B cell (primary cell): ENCODE measurements at regions not wholly inside any gene's neighbourhood (a gene's known extent, or its start where the extent isn't known, plus 50 kb on each side); places are given as distances from the start of the nearest gene placed in this dataset.

Source experiments
- ATAC-seq: fragments of 200-7000 bp; cut with Tn5 transposase; one replicate; pipeline ENCODE4 v1.10.0; 2021; ENCODE audit warnings: low read depth, mild to moderate bottlenecking, moderate number of reproducible peaks, moderate library complexity
- CTCF ChIA-PET: fragments of 350-600 bp; sonication (Branson Sonifier 250); formaldehyde crosslinking; loops from one replicate; lab custom pipeline; 2021; ENCODE audit warnings: antibody characterized with exemption, inconsistent platforms; lab: Charles Lee
- POLR2A ChIA-PET: fragments of 350-600 bp; sonication (Branson Sonifier 250); formaldehyde crosslinking; loops from one replicate; lab custom pipeline; 2021; ENCODE audit warnings: antibody characterized with exemption; lab: Charles Lee
- DNase-seq: peaks from one replicate; pipeline ENCODE4 v3.0.0; 2013
- H2AFZ ChIP-seq: 2 replicates; pipeline ENCODE4 v1.6.1; 2012; ENCODE audit warnings: mild to moderate bottlenecking, low read depth, low read length; ENCODE audit not compliant: insufficient read depth, poor library complexity, severe bottlenecking
- H3K27ac ChIP-seq, 2 donors: 1 replicate in 1 of 2; 2 replicates in 1 of 2; pipeline ENCODE4 v1.5.1; 2012 to 2013; ENCODE audit warnings: low read length in 2 of 2, mild to moderate bottlenecking in 2 of 2, moderate library complexity in 1 of 2
- H3K27me3 ChIP-seq, 4 experiments: fragments of 200-600 bp in 1 of 4; sonication (generic) in 1 of 4; replicated peaks in 1 of 4; 1 replicate in 2 of 4; 2 replicates in 2 of 4; pipeline versions ENCODE4 v1.6.1 to v1.7.0; 2013 to 2016; ENCODE audit warnings: low read length in 3 of 4, mild to moderate bottlenecking in 2 of 4, mixed read lengths in 1 of 4, moderate library complexity in 1 of 4; ENCODE audit not compliant: insufficient read depth in 4 of 4, control insufficient read depth in 3 of 4; ENCODE audit errors: control extremely low read depth in 1 of 4
- H3K36me3 ChIP-seq, 2 experiments: replicated peaks in 1 of 2; 1 replicate in 1 of 2; 2 replicates in 1 of 2; pipeline versions ENCODE4 v1.6.1 to v1.7.1; 2013; ENCODE audit warnings: low read length in 1 of 2; ENCODE audit not compliant: insufficient read depth in 2 of 2, control insufficient read depth in 1 of 2; ENCODE audit errors: control extremely low read depth in 1 of 2, extremely low read depth in 1 of 2
- H3K4me1 ChIP-seq, 2 donors: fragments of 200-600 bp in 1 of 2; sonication (generic) in 1 of 2; 1 replicate in 1 of 2; 2 replicates in 1 of 2; pipeline versions ENCODE4 v1.5.1 to v1.6.1; 2013 to 2017; ENCODE audit warnings: low read length in 2 of 2; ENCODE audit not compliant: control insufficient read depth in 2 of 2, insufficient read depth in 2 of 2
- H3K4me2 ChIP-seq: replicated peaks from 2 replicates; pipeline ENCODE3; 2012; ENCODE audit warnings: mild to moderate bottlenecking, low read depth, low read length; ENCODE audit not compliant: poor library complexity, severe bottlenecking
- H3K4me3 ChIP-seq, 5 experiments: fragments of 200-600 bp in 1 of 5; sonication (generic) in 1 of 5; 1 replicate in 3 of 5; 2 replicates in 2 of 5; pipeline versions ENCODE4 v1.5.1 to v1.7.0; 2011 to 2016; ENCODE audit warnings: low read length in 4 of 5, mild to moderate bottlenecking in 4 of 5, low read depth in 2 of 5, control low read depth in 1 of 5, moderate library complexity in 1 of 5; ENCODE audit not compliant: insufficient read depth in 1 of 5; ENCODE audit errors: control extremely low read depth in 1 of 5, extremely low read depth in 1 of 5
- H3K79me2 ChIP-seq: fragments of 200-600 bp; sonication (generic); one replicate; pipeline ENCODE4 v1.6.0; 2016; ENCODE audit warnings: low read length; ENCODE audit not compliant: control insufficient read depth, insufficient read depth
- H3K9ac ChIP-seq: fragments of 200-600 bp; sonication (generic); 2 replicates; pipeline ENCODE4 v1.6.1; 2017; ENCODE audit warnings: mild to moderate bottlenecking, low read length, moderate library complexity
- H3K9me3 ChIP-seq, 3 donors: one replicate each; pipeline versions ENCODE4 v1.6.1 to v1.7.1; 2013; ENCODE audit warnings: low read length in 2 of 3; ENCODE audit not compliant: control insufficient read depth in 2 of 3, insufficient read depth in 1 of 3; ENCODE audit errors: control extremely low read depth in 1 of 3
- H4K20me1 ChIP-seq: 2 replicates; pipeline ENCODE4 v1.6.0; 2012; ENCODE audit warnings: mild to moderate bottlenecking, low read length; ENCODE audit not compliant: insufficient read depth, control insufficient read depth, poor library complexity, severe bottlenecking
- H3K27ac Mint-ChIP-seq: one replicate; pipeline ENCODE4 v1.8.0; 2021; ENCODE audit warnings: mixed read lengths
- H3K27me3 Mint-ChIP-seq: one replicate; pipeline ENCODE4 v1.8.0; 2021; ENCODE audit warnings: mixed read lengths
- H3K4me1 Mint-ChIP-seq: one replicate; pipeline ENCODE4 v1.8.0; 2021; ENCODE audit warnings: mixed read lengths
- H3K4me3 Mint-ChIP-seq: one replicate; pipeline ENCODE4 v1.8.0; 2021; ENCODE audit warnings: mixed read lengths
- H3K9me3 Mint-ChIP-seq: one replicate; pipeline ENCODE4 v1.8.0; 2022; ENCODE audit warnings: mixed read lengths; ENCODE audit not compliant: insufficient read depth
- EZH2 ChIP-seq: IDR thresholded peaks from 2 replicates; pipeline ENCODE4 v1.6.1; 2012; ENCODE audit warnings: borderline replicate concordance, low read depth, mild to moderate bottlenecking, moderate library complexity, low read length; ENCODE audit not compliant: insufficient read depth, poor library complexity, severe bottlenecking
- WGBS: methylation state at CpG from one replicate; pipeline ENCODE4 v1.1.5; 2013; ENCODE audit warnings: missing lambda C conversion rate; ENCODE audit not compliant: insufficient coverage; 5-methylcytosine and 5-hydroxymethylcytosine counted together
- intact Hi-C: fragments of 100-400 bp; cut with micrococcal nuclease; formaldehyde crosslinking; loops from one replicate; pipeline ENCODE4 v1.10.0; 2022
- TF ChIP-seq, protein P1 (sequence below): fragments of 200-600 bp; IDR thresholded peaks from one replicate; pipeline ENCODE4 v1.8.0; 2022; ENCODE audit warnings: antibody characterized with exemption, mild to moderate bottlenecking

DNA sequence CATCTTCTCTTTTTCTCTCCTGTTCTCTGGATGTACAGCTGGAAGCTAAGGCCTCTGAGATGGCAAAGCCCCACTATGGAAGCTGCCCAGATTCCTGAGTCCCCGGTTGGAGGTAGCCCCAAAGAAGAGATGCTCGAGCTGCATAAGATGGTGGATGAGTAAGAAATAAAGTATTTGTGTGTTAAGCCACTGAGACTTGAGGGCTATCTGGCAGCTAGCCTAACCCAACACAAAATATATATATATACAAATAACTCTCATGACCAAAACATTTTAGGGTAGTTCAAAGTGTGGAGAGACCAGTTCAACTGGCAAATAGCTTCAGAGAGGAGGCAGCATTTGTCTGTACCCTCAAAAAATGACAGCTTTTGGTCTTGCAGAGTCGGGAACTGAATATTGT lies 72.4 kb upstream of the PDE1C start:
- Histone ChIP-seq H4K20me1 (no peaks in the 10 kb centered on the region), H2AFZ (no peak overlapping the region), H3K9me3 (no peaks in the 10 kb centered on the region), H3K79me2 (no peaks in the 10 kb centered on the region), H3K36me3 (no peaks in the 10 kb centered on the region), H3K4me2 (no peak overlapping the region), H3K9ac (no peak overlapping the region), H3K4me3 (no peak overlapping the region), H3K27me3 (no peaks in the 10 kb centered on the region), H3K27ac (no peak overlapping the region), H3K4me1 (no peaks in the 10 kb centered on the region)
- 38% methylated on average over 1 of the region's 3 CpGs for WGBS
- Mint-ChIP-seq H3K9me3 (no peaks in the 10 kb centered on the region), H3K27ac (no peak overlapping the region), H3K27me3 (no peaks in the 10 kb centered on the region), H3K4me3 (no peak overlapping the region), H3K4me1 (no peaks in the 10 kb centered on the region)
- no peak for ATAC-seq
- POLR2A ChIA-PET = no interaction called here
- intact Hi-C loops = no loop called here
- CTCF ChIA-PET = no interaction called here
- no peak for DNase-seq
- no peak for TF ChIP-seq EZH2
- TF ChIP-seq, protein P1, sequence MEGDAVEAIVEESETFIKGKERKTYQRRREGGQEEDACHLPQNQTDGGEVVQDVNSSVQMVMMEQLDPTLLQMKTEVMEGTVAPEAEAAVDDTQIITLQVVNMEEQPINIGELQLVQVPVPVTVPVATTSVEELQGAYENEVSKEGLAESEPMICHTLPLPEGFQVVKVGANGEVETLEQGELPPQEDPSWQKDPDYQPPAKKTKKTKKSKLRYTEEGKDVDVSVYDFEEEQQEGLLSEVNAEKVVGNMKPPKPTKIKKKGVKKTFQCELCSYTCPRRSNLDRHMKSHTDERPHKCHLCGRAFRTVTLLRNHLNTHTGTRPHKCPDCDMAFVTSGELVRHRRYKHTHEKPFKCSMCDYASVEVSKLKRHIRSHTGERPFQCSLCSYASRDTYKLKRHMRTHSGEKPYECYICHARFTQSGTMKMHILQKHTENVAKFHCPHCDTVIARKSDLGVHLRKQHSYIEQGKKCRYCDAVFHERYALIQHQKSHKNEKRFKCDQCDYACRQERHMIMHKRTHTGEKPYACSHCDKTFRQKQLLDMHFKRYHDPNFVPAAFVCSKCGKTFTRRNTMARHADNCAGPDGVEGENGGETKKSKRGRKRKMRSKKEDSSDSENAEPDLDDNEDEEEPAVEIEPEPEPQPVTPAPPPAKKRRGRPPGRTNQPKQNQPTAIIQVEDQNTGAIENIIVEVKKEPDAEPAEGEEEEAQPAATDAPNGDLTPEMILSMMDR = no peak

DNA sequence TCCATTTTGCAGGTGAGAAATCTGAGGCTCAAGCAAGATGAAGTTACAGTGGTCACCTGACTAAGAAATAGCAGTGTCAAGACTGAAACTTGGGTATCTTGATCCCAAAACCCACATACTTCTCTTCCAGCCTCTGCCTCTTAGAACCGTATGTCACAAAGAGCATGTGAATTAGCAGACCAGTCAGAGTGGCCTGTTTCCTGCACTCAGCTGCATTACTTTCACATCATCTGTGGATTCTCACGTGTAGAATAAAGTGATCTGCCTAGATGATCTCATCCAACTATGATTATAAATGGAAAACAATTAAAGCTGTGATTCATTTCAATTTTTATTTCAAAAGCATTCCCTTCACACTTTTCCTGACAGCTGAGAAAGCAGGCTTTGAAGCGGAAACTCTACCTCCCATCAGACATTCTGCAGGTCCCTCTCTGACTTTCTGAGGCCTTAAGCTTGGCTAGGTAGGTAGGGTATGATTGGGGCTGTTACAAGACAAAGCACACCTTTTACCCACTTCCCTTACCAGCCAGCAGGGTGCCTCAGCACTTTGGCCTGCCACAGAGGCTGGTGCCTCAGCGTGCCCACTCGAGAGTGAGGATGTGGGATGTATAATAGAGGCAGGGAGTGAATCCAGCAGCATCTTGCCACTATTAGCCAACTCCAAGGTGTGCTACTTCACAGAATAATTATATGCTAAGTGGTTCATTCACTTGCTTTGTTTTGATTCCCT lies 70.2 kb upstream of the PDE1C start:
- Histone ChIP-seq H3K27ac (no peak overlapping the region), H2AFZ (no peak overlapping the region), H3K4me3 (no peak overlapping the region), H3K9me3 (no peaks in the 10 kb centered on the region), H3K27me3 (no peaks in the 10 kb centered on the region), H4K20me1 (no peaks in the 10 kb centered on the region), H3K36me3 (no peaks in the 10 kb centered on the region), H3K9ac (no peak overlapping the region), H3K4me1 (no peaks in the 10 kb centered on the region), H3K79me2 (no peaks in the 10 kb centered on the region), H3K4me2 (no peak overlapping the region)
- POLR2A ChIA-PET = no interaction called here
- DNase-seq (no peak), ATAC-seq (no peak)
- H3K9me3 Mint-ChIP-seq = no peaks in the 10 kb centered on the region
- intact Hi-C loops = no loop called here
- H3K4me3 Mint-ChIP-seq = no peak overlapping the region
- no peaks in the 10 kb centered on the region for H3K27me3 Mint-ChIP-seq
- TF ChIP-seq EZH2 = no peak
- TF ChIP-seq, protein P1 = no peak
- no peak overlapping the region for H3K27ac Mint-ChIP-seq
- no peaks in the 10 kb centered on the region for H3K4me1 Mint-ChIP-seq
- CTCF ChIA-PET = interaction anchor here (0.7 kb wide), 1 partner anchor 10 kb away, joined by 4 read pairs; no protein-coding TSS in a partner anchor
- 80% methylated on average over 1 of the region's 5 CpGs for WGBS
